OCI-LY1 (cell line): ENCODE measurements at regions not wholly inside any gene's neighbourhood (a gene's known extent, or its start where the extent isn't known, plus 50 kb on each side); places are given as distances from the start of the nearest gene placed in this dataset.

Experiments used
- EZH2 ChIP-seq: fragments of 200-600 bp; sonication (generic), shearing (Covaris generic); IDR thresholded peaks from 2 replicates; pipeline ENCODE4 v1.8.0; 2017; ENCODE audit warnings: borderline replicate concordance, mixed run types, mild to moderate bottlenecking, antibody characterized with exemption, low read length, moderate library complexity, mixed read lengths
- TF ChIP-seq, protein P1 (sequence below): fragments of 200-600 bp; sonication (generic), shearing (Covaris generic); IDR thresholded peaks from 2 replicates; pipeline ENCODE4 v1.5.1; 2017; ENCODE audit warnings: mild to moderate bottlenecking, antibody characterized with exemption, low read length, moderate library complexity, mixed read lengths

DNA sequence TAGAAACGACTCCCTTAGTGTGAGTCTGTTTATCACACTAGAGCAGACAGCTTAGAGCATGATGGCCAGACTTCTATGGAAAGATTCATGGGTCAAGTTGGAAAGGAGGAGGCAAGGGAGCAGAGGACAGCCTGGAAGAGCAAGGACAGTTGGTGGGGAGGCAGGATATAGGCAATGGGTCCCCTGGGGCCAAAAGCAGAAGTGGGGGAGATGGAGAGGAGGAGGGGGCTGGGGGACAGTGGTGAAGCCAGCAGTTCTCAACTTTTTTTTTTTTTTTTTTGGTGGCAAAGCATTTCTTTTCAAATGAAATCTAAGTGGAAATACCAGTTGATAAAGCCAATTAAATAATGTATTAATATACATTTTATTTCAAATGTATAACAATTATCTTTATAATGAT, 197.9 kb downstream of the HRH4 start:
- TF ChIP-seq, protein P1, sequence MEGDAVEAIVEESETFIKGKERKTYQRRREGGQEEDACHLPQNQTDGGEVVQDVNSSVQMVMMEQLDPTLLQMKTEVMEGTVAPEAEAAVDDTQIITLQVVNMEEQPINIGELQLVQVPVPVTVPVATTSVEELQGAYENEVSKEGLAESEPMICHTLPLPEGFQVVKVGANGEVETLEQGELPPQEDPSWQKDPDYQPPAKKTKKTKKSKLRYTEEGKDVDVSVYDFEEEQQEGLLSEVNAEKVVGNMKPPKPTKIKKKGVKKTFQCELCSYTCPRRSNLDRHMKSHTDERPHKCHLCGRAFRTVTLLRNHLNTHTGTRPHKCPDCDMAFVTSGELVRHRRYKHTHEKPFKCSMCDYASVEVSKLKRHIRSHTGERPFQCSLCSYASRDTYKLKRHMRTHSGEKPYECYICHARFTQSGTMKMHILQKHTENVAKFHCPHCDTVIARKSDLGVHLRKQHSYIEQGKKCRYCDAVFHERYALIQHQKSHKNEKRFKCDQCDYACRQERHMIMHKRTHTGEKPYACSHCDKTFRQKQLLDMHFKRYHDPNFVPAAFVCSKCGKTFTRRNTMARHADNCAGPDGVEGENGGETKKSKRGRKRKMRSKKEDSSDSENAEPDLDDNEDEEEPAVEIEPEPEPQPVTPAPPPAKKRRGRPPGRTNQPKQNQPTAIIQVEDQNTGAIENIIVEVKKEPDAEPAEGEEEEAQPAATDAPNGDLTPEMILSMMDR = no peak
- TF ChIP-seq EZH2 = no peak
